ENCODE measurements at regions not wholly inside any gene's neighbourhood (a gene's known extent, or its start where the extent isn't known, plus 50 kb on each side); places are given as distances from the start of the nearest gene placed in this dataset.

DNA sequence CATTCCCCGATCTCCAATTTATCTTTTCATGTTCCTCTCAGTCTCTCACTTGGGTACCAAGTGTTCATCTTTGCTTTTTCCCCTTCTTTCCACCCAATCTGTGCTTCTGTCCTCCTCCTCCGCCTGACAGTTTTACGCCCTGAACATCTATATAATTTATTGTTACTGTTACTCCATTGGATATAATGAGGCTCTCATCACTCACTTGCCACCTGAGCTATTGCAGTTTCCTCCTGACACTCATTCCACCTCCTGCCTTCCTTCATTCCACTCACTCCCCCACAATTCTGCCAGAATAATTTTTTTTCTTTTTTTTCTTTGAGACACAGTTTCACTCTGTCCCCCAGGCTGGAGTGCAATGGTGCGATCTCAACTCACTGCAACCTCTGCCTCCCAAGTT lies 77.6 kb upstream of the SORBS2 start:
- DNase-seq, result no peak
- in situ Hi-C loops (cut with HindIII; ENCODE audit: low pct_ligation_motif_present, low pct_unique_long_range_greater_than_20kb, low sequenced_read_pairs), result no loop called here

DNA sequence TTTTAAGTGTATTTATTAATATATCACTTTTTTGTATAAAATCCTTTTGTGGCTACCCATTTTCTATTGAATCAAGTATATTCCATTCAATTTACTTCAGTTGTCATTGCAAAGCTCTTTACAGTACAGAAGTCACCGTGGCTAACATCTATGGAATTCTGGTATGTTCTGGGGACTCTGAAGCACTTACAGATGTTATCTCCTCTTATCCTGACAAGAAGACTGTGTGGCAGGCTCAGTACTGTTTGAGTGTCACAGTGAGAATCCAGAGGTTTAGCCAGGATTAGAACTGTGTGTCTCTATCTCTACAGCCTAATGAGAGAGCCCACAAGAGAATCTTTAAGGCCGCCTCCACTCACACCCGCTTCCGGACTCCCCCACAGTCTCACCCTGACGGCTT lies 78.2 kb upstream of the SORBS2 start:
- DNase-seq, result no peak
- in situ Hi-C loops (cut with HindIII; ENCODE audit: low pct_ligation_motif_present, low pct_unique_long_range_greater_than_20kb, low sequenced_read_pairs), result no loop called here

DNA sequence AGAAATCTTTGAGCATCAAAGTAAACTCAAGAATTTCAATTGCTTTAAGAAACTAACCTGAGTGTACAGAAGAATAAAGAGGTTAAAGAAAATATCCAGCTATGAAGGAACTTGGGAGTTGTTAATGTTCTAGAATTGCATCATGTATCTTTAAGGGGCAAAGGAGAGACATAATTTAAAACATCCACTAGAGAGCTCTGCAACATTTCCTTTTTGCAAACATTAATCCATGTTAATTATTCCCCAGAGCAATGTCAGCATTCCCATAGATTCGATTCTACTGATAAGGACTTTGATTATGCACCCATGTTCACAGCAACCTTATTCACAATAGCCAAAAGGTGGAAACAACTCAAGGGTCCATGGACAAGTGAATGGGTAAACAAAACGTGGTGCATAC lies 80.2 kb upstream of the SORBS2 start:
- no peak for DNase-seq

DNA sequence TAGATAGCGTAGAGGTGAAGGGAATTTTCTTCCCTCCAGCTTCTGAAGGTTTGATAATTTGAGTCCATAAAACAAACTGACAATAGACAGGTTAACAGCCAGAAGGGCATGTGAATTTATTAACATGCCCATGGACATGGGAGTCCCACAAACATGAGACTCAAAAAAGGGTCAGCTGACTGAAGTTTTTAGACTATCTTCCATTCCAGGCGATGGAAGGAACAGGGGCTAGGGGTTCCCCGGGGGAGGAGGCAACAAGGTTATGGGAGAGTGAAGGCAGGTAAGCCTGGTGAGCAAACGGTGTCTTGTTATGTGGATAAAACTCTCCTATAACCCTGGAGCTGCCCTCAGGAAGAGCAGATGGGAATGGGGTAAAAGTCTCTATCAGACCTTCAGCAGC lies 81.5 kb upstream of the SORBS2 start:
- in situ Hi-C loops (cut with HindIII; ENCODE audit: low pct_ligation_motif_present, low pct_unique_long_range_greater_than_20kb, low sequenced_read_pairs), result no loop called here
- DNase-seq, result no peak

More for the DNA sequence above, 80.2 kb upstream of the SORBS2 start:
- in situ Hi-C loops (cut with HindIII; ENCODE audit: low pct_ligation_motif_present, low pct_unique_long_range_greater_than_20kb, low sequenced_read_pairs), result no loop called here

DNA sequence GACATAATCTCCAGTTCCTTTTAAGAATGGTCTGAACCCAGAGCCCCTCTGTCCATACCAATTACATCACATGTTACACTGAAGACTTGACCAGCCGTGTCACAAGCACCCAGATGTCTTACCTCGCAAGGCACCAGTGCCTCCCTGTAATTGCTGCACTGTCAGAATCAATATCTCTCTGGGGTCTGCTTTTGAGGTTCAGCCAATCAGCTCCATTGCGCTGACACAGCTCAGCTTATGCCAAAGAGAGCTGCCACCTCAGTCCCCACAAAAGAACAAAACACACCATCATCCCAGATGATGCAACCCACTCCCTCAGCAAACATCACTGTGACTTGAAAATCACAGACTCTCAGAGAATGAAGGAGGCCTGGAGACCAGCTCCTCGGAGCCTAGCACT lies 82.5 kb upstream of the SORBS2 start:
- no peak for DNase-seq
- in situ Hi-C loops (cut with HindIII; ENCODE audit: low pct_ligation_motif_present, low pct_unique_long_range_greater_than_20kb, low sequenced_read_pairs), result no loop called here

DNA sequence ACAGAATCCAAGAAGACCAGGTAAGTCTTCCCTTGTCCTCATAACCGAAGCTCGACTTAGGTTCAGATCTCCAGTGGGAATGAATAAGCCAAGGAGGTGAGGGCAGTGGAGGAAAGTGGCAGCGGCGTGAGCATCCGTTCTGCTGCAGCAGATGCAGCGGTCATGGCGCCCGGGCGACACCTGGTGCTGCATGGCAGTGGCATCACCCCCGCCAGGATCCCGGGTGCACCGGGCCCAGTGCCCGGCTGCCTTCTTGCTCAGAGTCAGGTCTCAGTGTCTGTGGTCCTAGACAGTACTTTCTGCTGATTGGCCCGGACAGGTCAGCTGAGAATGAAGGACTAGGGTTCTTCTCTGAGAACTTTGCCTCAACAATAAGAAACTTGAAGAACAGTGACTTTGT lies 83.4 kb upstream of the SORBS2 start:
- in situ Hi-C loops (cut with HindIII; ENCODE audit: low pct_ligation_motif_present, low pct_unique_long_range_greater_than_20kb, low sequenced_read_pairs), result no loop called here

DNA sequence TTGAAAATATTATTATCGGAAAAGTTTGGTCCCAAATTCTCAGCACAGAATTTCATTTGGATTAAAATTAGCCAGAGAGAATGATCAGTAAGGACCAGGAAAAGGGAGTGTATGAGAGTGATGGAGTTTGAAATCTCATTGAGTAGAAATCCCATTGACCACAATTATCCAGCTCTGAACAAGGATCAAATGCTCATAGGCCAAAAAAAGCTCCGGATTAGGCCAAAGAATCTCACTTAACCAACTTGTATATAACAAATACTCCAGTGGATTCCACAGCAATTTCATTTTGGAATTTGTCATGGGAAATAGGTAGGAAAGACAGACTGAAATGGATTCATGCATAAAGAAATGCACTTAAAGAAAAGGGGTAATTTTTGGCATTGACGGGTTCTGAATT lies 83.9 kb upstream of the SORBS2 start:
- in situ Hi-C loops (cut with HindIII; ENCODE audit: low pct_ligation_motif_present, low pct_unique_long_range_greater_than_20kb, low sequenced_read_pairs), result no loop called here
- no peak for DNase-seq

More for the DNA sequence above, 83.4 kb upstream of the SORBS2 start:
- DNase-seq, result no peak

DNA sequence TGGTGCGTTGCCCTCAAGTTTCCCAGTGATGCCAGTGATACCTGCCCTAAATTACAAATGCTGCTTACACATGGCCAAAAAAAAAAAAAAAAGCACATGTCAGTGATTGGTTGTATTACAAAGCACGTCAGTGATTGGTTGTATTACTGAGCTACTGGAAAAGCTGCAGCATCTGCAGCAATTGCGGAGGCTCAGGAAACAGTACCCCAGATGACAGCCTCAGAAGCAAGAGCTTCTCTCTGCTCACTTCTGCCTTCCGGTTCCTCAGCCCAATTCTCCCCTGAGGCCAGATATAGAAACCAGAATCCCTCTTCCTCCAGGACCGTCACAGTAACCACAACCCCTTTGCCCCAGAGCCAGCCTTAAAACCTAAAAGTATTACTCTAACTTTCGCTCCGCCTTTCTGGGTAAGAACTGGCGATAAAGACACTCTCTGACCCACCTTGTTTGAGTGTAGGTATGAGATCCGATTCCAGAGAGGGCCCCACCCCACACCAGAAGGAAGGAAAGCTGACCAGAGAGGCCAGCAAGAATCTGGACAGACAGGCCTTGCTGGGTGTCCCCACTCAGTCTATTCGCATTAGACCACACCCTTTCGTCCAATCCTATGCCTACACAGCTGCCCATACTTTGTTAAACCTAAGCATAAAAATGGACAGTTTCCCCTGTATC lies 85.0 kb upstream of the SORBS2 start:
- no peak for DNase-seq
- in situ Hi-C loops (cut with HindIII; ENCODE audit: low pct_ligation_motif_present, low pct_unique_long_range_greater_than_20kb, low sequenced_read_pairs), result no loop called here

DNA sequence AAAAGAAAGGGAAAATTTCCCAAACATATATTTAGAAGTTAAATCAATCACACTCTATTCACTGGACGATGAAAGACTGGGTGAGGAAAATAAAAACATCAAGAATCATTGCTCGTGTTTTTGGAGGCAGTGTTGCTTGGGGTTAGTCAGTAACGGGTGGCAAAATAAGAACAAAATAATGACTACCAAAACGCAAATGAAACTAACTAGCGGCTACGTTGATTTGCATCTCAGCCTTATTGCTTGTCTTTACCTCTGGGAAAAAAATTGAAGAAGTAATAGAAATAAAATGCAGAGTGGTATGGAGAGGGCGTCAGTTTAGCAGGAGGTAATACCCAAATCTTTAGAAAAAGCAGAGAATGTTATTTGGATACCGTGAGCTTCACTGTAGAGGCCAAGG lies 86.4 kb upstream of the SORBS2 start:
- in situ Hi-C loops (cut with HindIII; ENCODE audit: low pct_ligation_motif_present, low pct_unique_long_range_greater_than_20kb, low sequenced_read_pairs), result no loop called here
- DNase-seq, result no peak

DNA sequence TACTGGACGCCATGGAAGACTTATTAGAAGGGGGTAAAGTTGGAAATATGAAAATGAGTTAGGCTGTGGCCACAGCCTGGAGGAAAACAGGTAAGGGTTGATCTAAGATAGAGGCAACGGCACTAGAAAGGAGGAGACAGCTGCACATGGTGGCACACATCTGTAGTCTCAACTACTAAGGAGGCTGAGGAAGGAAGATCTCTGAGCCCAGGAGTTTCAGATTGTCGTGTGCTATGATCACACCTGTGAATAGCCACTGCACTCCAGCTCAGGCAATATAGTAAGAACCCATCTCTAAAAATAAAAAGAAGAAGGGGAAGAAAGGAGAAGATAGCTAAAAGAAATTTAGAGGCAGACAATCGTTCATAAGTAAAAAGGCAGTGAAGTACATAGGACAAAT lies 87.8 kb upstream of the SORBS2 start:
- in situ Hi-C loops (cut with HindIII; ENCODE audit: low pct_ligation_motif_present, low pct_unique_long_range_greater_than_20kb, low sequenced_read_pairs), result no loop called here
- no peak for DNase-seq

DNA sequence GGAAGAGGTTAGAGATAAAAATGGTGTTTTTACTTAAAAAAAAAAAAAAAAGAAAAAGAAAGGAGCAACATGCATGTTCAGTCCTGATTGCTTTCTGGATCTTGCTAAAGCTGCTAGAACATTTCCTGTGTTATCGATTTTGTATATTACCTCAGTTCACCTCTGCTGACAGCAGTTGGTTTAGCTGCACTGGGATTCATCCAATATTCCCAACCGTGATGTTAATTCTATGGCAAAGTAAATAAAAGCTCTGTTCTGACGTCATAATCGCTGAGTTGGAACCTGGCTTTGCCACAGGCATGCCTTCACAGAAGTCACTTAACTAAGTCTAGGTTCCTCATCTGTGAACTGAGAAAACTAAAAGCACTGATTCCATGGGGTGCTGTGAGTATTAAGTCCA lies 90.7 kb upstream of the SORBS2 start:
- DNase-seq, result peak; percentile 82
- in situ Hi-C loops (cut with HindIII; ENCODE audit: low pct_ligation_motif_present, low pct_unique_long_range_greater_than_20kb, low sequenced_read_pairs), result no loop called here

DNA sequence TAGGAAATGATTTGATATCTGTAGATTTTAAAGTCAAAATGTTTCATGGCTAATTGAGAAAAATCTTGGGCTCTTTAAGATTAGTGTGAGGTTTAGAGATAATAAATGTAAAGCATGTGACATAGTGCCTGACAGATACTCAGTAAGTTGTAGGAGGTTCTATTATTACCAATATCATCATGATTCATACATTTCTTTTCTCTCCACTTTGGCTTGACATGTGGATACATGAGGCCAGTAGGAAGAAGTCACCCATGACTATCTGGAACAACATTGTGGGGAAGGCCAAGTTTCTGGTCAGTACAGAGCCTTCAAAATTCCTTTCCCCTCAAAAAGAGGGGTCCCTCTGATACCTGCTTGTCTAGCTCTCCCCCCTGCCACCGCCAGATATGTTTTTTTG lies 91.2 kb upstream of the SORBS2 start:
- DNase-seq, result peak; percentile 14
- in situ Hi-C loops (cut with HindIII; ENCODE audit: low pct_ligation_motif_present, low pct_unique_long_range_greater_than_20kb, low sequenced_read_pairs), result no loop called here

DNA sequence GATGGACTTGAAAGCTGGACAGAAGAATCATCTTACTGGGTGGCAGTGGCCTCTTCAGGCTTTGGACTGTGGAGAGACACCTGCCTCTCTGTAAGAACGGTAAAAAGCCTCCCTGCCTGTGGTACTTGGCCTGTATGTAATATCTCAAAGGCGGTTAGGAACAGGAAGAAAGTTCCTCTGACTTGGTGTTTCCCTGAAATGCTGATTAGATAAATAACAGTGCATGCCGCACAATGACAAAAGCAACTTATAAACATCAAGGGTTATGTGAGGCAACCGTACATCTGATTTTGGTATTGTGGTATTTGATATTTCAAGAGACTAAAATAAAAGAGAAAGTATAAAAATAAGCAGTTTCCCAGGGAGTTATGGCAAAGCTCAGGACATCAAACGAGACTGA lies 92.4 kb upstream of the SORBS2 start:
- in situ Hi-C loops (cut with HindIII; ENCODE audit: low pct_ligation_motif_present, low pct_unique_long_range_greater_than_20kb, low sequenced_read_pairs), result no loop called here
- no peak for DNase-seq

DNA sequence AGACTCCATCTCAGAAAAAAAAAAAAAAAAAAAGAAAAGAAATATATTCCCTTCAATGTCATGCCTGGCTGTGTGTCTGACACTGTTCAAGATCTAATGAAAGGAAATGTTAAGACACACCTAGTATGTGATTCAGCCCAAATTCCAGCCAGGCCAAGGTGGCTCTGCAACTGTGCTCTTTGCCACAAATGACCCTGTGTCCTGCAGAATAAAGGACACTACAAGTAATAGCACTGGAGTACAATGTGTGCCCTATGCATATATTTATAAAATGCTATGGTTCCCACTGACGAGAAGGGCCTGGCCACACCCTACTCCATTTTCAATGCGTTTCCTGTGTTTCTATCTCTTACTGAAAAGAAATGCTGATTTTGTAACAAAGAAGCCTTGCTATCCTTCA lies 98.0 kb upstream of the SORBS2 start:
- no peak for DNase-seq
- in situ Hi-C loops (cut with HindIII; ENCODE audit: low pct_ligation_motif_present, low pct_unique_long_range_greater_than_20kb, low sequenced_read_pairs), result no loop called here

DNA sequence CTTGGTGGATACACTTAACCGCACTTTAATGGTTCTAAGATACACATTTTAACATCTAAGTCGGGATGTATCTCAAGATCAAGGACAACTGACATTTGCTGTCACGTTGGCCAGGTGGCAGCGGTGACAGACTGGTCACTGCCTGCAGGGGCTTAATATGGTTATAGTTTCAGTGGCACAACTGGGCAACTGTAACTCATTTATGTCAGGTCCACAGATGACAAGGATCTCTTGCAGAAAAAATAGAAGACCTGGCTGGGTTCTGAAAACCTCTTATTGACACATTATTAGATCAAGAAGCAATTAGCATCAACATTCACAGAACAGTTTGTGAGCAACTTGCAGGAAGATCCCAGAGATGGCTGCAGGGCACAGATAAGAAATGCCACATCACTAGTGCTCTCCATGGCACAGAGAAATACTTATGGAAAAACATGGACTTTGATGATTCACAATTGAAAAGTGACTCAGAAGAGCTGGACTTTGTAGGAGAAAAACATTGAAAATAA lies 99.6 kb upstream of the SORBS2 start:
- DNase-seq, result no peak
- in situ Hi-C loops (cut with HindIII; ENCODE audit: low pct_ligation_motif_present, low pct_unique_long_range_greater_than_20kb, low sequenced_read_pairs), result no loop called here

DNA sequence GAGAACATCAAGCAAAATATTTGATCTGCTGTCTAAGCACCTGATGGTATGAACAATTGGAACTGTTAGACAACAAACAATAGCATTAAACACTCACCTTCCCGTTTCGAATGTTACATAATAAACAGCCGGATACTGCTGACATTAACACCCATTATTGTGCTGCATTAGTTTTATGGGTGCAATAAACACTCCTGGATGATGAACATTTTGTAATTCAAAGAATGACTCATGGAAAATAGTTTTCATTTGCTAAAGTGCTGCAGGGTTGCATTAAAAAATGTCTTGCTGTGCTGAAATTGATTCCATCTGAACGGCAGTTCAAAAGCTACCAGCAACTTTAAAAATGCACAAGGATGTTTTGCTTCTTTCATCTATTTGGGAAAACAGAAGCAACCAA lies 100.8 kb upstream of the SORBS2 start:
- no peak for DNase-seq
- in situ Hi-C loops (cut with HindIII; ENCODE audit: low pct_ligation_motif_present, low pct_unique_long_range_greater_than_20kb, low sequenced_read_pairs), result no loop called here

DNA sequence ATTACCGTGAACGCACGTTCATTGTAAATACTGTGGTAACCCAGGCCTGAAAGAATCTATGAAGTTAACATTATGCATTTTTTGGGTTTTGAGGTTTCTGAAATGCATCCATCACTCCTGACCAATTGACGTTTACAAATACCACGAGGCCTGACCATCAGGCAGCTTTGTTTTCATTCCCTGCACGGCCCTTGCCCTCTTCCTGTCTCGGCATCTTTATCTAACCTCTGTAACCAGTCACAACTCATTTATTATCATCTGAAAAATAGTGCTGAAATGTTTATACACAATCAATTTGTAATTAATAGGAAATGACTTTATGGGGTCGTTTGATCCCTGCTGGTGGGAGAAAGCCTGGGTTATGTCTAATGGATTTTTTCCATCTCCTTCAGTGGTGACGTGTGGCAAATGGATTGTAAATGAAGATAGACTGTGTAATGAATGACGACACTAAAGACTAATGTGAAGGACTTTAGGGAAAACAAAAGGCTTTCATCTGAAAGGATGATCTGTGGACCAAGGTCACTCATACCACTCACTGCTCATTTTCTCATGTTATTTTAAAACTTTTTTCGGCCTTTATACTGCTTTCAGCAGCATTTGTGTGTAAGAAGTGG lies 102.7 kb upstream of the SORBS2 start:
- in situ Hi-C loops (cut with HindIII; ENCODE audit: low pct_ligation_motif_present, low pct_unique_long_range_greater_than_20kb, low sequenced_read_pairs), result no loop called here
- DNase-seq, result no peak

DNA sequence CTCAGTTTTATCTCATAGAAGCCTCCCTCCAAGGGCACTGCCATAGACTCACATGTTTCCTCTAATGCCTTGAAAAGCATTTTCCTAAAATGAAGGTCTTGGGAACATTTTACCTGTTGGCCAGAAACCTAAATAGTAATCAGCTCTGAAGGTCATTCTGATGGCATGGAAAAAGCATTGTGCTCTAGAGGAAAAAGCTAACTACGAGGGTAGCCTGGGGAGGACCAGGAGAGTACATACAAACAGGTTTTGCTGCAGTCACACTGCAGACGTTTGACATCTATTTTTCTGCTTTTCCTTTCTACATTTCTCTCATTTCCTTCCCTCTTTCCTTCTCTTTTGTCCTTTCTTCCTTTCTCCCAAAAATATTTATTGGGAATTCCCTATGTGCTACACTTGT lies 103.3 kb upstream of the SORBS2 start:
- in situ Hi-C loops (cut with HindIII; ENCODE audit: low pct_ligation_motif_present, low pct_unique_long_range_greater_than_20kb, low sequenced_read_pairs), result no loop called here
- DNase-seq, result no peak

DNA sequence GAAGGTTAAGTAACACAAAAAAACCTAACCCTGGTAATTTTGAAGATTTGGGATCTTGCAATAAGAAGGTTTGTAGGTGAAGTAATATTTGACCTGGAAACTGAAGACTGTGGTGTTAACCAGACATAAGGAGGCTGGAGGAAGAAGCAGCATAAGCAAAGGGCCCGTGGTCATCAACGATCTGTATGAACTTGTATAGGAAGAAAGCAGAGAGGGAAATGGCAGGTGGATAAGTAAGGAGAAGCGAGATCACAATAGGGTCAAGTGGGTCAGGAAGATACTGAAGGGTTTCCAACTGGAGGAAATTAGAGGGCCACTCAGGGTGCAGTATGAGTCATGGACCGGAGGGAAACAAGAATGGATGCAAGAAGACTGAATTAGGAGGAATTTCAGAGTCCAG lies 103.8 kb upstream of the SORBS2 start:
- DNase-seq, result no peak
- in situ Hi-C loops (cut with HindIII; ENCODE audit: low pct_ligation_motif_present, low pct_unique_long_range_greater_than_20kb, low sequenced_read_pairs), result no loop called here

DNA sequence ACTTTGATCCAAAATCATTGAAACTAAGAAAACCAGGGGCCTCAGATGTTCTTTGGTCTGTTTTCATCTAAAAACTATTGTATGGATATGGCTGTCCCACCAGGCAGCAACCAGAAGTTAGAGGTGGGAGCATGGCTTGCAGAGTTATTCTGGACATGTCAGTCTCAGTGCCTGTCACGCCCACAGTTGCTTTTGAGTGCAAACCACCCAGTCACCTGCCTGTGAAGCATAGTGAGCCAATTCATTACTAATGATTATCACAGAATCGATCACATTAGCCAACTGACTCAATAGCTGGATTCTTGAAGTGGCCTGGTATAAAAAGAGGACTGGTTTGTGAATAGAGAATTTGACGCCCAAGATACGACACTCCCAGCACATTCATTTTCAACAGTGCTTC lies 104.2 kb upstream of the SORBS2 start:
- in situ Hi-C loops (cut with HindIII; ENCODE audit: low pct_ligation_motif_present, low pct_unique_long_range_greater_than_20kb, low sequenced_read_pairs), result no loop called here
- no peak for DNase-seq
